ENCODE measurements at regions not wholly inside any gene's neighbourhood (a gene's known extent, or its start where the extent isn't known, plus 50 kb on each side); places are given as distances from the start of the nearest gene placed in this dataset.

DNA sequence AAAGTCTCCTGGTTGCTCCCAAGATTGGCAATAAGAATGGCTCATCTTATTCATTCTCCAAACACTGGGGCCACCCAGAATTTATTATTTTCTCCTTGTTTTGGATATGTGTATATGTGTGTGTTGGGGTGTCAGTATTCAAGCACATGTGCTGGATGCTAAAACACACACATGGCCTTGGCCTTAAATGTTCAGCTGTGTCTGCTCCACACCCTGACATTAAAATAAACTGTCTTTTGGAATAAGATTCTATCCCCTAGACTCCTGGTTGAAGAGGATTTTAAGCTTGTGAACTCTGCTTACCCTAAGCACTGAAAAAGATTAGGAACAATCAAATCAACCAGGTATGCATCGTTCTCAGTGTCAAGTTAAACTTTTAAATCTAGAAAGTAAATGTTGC lies 382.9 kb upstream of the MCTP2 start (continued):
- TF ChIP-seq, protein P1, sequence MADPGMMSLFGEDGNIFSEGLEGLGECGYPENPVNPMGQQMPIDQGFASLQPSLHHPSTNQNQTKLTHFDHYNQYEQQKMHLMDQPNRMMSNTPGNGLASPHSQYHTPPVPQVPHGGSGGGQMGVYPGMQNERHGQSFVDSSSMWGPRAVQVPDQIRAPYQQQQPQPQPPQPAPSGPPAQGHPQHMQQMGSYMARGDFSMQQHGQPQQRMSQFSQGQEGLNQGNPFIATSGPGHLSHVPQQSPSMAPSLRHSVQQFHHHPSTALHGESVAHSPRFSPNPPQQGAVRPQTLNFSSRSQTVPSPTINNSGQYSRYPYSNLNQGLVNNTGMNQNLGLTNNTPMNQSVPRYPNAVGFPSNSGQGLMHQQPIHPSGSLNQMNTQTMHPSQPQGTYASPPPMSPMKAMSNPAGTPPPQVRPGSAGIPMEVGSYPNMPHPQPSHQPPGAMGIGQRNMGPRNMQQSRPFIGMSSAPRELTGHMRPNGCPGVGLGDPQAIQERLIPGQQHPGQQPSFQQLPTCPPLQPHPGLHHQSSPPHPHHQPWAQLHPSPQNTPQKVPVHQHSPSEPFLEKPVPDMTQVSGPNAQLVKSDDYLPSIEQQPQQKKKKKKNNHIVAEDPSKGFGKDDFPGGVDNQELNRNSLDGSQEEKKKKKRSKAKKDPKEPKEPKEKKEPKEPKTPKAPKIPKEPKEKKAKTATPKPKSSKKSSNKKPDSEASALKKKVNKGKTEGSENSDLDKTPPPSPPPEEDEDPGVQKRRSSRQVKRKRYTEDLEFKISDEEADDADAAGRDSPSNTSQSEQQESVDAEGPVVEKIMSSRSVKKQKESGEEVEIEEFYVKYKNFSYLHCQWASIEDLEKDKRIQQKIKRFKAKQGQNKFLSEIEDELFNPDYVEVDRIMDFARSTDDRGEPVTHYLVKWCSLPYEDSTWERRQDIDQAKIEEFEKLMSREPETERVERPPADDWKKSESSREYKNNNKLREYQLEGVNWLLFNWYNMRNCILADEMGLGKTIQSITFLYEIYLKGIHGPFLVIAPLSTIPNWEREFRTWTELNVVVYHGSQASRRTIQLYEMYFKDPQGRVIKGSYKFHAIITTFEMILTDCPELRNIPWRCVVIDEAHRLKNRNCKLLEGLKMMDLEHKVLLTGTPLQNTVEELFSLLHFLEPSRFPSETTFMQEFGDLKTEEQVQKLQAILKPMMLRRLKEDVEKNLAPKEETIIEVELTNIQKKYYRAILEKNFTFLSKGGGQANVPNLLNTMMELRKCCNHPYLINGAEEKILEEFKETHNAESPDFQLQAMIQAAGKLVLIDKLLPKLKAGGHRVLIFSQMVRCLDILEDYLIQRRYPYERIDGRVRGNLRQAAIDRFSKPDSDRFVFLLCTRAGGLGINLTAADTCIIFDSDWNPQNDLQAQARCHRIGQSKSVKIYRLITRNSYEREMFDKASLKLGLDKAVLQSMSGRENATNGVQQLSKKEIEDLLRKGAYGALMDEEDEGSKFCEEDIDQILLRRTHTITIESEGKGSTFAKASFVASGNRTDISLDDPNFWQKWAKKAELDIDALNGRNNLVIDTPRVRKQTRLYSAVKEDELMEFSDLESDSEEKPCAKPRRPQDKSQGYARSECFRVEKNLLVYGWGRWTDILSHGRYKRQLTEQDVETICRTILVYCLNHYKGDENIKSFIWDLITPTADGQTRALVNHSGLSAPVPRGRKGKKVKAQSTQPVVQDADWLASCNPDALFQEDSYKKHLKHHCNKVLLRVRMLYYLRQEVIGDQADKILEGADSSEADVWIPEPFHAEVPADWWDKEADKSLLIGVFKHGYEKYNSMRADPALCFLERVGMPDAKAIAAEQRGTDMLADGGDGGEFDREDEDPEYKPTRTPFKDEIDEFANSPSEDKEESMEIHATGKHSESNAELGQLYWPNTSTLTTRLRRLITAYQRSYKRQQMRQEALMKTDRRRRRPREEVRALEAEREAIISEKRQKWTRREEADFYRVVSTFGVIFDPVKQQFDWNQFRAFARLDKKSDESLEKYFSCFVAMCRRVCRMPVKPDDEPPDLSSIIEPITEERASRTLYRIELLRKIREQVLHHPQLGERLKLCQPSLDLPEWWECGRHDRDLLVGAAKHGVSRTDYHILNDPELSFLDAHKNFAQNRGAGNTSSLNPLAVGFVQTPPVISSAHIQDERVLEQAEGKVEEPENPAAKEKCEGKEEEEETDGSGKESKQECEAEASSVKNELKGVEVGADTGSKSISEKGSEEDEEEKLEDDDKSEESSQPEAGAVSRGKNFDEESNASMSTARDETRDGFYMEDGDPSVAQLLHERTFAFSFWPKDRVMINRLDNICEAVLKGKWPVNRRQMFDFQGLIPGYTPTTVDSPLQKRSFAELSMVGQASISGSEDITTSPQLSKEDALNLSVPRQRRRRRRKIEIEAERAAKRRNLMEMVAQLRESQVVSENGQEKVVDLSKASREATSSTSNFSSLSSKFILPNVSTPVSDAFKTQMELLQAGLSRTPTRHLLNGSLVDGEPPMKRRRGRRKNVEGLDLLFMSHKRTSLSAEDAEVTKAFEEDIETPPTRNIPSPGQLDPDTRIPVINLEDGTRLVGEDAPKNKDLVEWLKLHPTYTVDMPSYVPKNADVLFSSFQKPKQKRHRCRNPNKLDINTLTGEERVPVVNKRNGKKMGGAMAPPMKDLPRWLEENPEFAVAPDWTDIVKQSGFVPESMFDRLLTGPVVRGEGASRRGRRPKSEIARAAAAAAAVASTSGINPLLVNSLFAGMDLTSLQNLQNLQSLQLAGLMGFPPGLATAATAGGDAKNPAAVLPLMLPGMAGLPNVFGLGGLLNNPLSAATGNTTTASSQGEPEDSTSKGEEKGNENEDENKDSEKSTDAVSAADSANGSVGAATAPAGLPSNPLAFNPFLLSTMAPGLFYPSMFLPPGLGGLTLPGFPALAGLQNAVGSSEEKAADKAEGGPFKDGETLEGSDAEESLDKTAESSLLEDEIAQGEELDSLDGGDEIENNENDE (IDR thresholded peaks at IDR 0.05; ENCODE audit: insufficient replicate concordance, low read length), result no peak
- no peak for TF ChIP-seq CREB1 (IDR thresholded peaks at IDR 0.05)
- TF ChIP-seq NRF1 (IDR thresholded peaks at IDR 0.05; ENCODE audit: low read depth, low read length), result no peak
- TF ChIP-seq SRF (IDR thresholded peaks at IDR 0.05; ENCODE audit: low read depth, low read length), result no peak

Measured in H1 (cell line).